ENCODE measurements at regions not wholly inside any gene's neighbourhood (a gene's known extent, or its start where the extent isn't known, plus 50 kb on each side); places are given as distances from the start of the nearest gene placed in this dataset.

DNA sequence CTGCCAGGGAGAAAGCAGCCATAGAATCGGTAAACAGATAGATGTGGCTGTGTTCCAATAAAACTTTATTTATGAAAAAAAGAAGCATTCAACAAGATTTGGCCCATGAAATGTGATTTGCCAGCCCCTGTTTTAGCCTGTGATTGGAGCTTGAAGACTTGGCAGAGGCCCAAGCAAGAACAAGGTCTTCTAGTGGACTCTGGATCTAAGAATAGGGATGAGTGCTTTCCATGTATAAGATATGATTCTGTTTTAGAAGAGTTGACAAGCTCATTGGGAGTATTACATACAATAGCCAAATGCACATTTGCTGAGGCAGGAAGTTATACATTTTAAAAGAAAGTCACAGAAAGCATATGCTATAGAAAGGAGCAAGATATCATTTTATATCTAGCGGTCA lies 175.6 kb upstream of the LUZP2 start:
- TF ChIP-seq, protein P1, sequence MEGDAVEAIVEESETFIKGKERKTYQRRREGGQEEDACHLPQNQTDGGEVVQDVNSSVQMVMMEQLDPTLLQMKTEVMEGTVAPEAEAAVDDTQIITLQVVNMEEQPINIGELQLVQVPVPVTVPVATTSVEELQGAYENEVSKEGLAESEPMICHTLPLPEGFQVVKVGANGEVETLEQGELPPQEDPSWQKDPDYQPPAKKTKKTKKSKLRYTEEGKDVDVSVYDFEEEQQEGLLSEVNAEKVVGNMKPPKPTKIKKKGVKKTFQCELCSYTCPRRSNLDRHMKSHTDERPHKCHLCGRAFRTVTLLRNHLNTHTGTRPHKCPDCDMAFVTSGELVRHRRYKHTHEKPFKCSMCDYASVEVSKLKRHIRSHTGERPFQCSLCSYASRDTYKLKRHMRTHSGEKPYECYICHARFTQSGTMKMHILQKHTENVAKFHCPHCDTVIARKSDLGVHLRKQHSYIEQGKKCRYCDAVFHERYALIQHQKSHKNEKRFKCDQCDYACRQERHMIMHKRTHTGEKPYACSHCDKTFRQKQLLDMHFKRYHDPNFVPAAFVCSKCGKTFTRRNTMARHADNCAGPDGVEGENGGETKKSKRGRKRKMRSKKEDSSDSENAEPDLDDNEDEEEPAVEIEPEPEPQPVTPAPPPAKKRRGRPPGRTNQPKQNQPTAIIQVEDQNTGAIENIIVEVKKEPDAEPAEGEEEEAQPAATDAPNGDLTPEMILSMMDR (IDR thresholded peaks at IDR 0.05; ENCODE audit: insufficient read depth, low read depth, low read length) = no peak
- no peak for TF ChIP-seq EZH2 (IDR thresholded peaks at IDR 0.05; ENCODE audit: insufficient read depth, low read length)
